ENCODE measurements at regions not wholly inside any gene's neighbourhood (a gene's known extent, or its start where the extent isn't known, plus 50 kb on each side); places are given as distances from the start of the nearest gene placed in this dataset.

DNA sequence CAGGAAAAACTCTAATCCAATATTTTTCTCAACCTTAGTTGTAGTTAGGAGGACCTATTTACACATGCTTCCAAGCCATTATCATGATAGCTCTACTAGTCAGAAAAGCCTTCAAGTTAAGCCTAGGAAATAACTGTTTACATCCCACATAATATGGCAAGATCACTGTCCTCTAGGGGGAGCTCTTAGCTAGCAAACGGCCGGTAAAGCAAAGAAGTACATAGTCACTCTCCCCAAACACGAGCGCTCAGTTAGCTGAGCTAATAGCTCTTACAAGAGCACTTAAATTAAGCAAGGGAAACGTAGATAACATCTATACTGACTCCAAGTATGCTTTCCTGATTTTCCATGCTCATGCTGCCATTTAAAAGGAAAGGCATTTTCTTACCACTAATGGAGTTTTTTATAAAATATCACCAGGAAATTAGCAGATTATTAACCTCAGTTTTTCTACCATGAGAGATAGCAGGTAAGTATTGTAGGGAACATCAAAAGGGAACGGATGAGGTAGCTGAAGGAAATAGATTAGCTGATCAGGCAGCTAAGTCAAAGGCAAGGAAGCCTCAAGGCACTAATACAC lies 100.6 kb upstream of the PABPC3 start:
- no peaks in the 10 kb centered on the region for H3K27me3 ChIP-seq (replicated peaks; ENCODE audit: insufficient read depth, low read depth, low read length, poor library complexity)
- ChIA-PET POLR2A (ENCODE audit: low non-redundant PET) (no interaction called here), CTCF (interaction anchor here (0.6 to 1.5 kb wide), 7 partner anchors 86 to 381 kb away, joined by 3 to 11 read pairs (median 4); no protein-coding TSS in a partner anchor)
- intact Hi-C loops (cut with micrococcal nuclease; ENCODE audit: unreplicated experiment) = no loop called here
- no peaks in the 10 kb centered on the region for H3K9me3 ChIP-seq (ENCODE audit: low read depth, low read length, poor library complexity, severe bottlenecking)
- DNase-seq (ENCODE audit: low spot score) = peak; percentile 92
- H3K4me1 ChIP-seq (ENCODE audit: insufficient read depth, low read length, poor library complexity, severe bottlenecking) = no peaks in the 10 kb centered on the region
- no TSS peak for BruUV-seq (replicated peaks)
- TF ChIP-seq, protein P1, sequence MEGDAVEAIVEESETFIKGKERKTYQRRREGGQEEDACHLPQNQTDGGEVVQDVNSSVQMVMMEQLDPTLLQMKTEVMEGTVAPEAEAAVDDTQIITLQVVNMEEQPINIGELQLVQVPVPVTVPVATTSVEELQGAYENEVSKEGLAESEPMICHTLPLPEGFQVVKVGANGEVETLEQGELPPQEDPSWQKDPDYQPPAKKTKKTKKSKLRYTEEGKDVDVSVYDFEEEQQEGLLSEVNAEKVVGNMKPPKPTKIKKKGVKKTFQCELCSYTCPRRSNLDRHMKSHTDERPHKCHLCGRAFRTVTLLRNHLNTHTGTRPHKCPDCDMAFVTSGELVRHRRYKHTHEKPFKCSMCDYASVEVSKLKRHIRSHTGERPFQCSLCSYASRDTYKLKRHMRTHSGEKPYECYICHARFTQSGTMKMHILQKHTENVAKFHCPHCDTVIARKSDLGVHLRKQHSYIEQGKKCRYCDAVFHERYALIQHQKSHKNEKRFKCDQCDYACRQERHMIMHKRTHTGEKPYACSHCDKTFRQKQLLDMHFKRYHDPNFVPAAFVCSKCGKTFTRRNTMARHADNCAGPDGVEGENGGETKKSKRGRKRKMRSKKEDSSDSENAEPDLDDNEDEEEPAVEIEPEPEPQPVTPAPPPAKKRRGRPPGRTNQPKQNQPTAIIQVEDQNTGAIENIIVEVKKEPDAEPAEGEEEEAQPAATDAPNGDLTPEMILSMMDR (conservative IDR thresholded peaks at IDR 0.05; ENCODE audit: low read depth, low read length) = peak; percentile 87
- TF ChIP-seq EZH2 (IDR thresholded peaks at IDR 0.05; ENCODE audit: borderline replicate concordance, low read depth, low read length, poor library complexity, severe bottlenecking) = no peak
- H3K4me3 ChIP-seq (ENCODE audit: low read depth, low read length, poor library complexity, severe bottlenecking) = no peak overlapping the region
- H3K27ac ChIP-seq (ENCODE audit: low read depth, low read length, poor library complexity, severe bottlenecking) = no peak overlapping the region
- no peaks in the 10 kb centered on the region for H3K36me3 ChIP-seq (ENCODE audit: insufficient read depth, low read length, poor library complexity, severe bottlenecking)

DNA sequence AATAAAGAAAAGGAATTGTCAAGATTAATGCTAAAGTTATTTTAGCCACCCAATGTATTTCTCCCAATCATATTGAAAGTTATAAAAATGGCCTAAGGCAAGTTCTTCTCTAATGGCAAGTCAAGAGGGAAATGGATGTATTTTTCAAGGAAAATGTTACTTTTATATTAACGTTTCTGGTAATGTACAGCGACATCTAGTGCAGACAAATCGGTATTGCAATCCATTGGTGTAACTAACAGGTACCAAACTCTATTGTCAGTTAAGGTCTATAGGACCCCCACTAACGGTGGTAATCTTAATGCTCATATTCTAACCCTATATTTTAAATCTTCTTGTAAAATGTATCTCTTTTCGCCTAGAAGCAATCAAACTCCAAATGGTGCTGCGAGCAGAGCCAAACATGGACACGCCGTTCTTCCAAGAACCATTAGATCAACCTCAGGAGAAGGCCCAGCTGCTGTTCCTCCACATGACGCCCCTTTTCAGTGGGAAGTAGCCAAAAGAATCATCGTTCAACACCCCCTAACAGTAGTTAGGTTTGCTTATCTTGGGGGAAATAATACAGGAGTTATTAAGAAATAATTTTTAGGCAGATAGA lies 98.5 kb upstream of the PABPC3 start:
- no peak overlapping the region for H3K27ac ChIP-seq (ENCODE audit: low read depth, low read length, poor library complexity, severe bottlenecking)
- CTCF ChIA-PET = no interaction called here
- H3K27me3 ChIP-seq (replicated peaks; ENCODE audit: insufficient read depth, low read depth, low read length, poor library complexity) = no peaks in the 10 kb centered on the region
- no peaks in the 10 kb centered on the region for H3K4me1 ChIP-seq (ENCODE audit: insufficient read depth, low read length, poor library complexity, severe bottlenecking)
- no peaks in the 10 kb centered on the region for H3K9me3 ChIP-seq (ENCODE audit: low read depth, low read length, poor library complexity, severe bottlenecking)
- TF ChIP-seq, protein P1 (conservative IDR thresholded peaks at IDR 0.05; ENCODE audit: low read depth, low read length) = peak; percentile 80
- no peak for TF ChIP-seq EZH2 (IDR thresholded peaks at IDR 0.05; ENCODE audit: borderline replicate concordance, low read depth, low read length, poor library complexity, severe bottlenecking)
- DNase-seq (ENCODE audit: low spot score) = peak; percentile 67
- intact Hi-C loops (cut with micrococcal nuclease; ENCODE audit: unreplicated experiment) = no loop called here
- H3K36me3 ChIP-seq (ENCODE audit: insufficient read depth, low read length, poor library complexity, severe bottlenecking) = no peaks in the 10 kb centered on the region
- no TSS peak for BruUV-seq (replicated peaks)
- POLR2A ChIA-PET (ENCODE audit: low non-redundant PET) = no interaction called here
- H3K4me3 ChIP-seq (ENCODE audit: low read depth, low read length, poor library complexity, severe bottlenecking) = no peak overlapping the region

DNA sequence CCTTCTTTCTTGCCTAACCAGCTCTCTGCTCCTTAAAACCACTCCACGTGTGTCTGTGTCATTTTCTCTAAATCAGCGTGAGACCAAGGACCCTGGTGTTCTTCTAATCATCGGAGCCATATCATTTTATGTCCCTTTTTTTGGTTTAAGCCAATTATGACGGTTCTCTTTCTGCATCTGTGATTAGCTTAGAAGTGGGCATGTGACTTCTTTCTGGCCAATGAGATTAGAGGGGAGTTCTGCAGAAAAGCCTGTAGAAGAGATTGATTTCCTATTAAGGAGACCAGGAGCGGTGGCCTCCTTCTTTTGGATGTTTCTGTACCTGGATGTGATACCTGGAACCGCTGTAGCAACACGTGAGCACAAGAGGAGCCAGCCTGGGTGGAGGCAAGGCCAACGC lies 97.5 kb upstream of the PABPC3 start:
- Histone ChIP-seq H3K4me3 (ENCODE audit: low read depth, low read length, poor library complexity, severe bottlenecking) (no peak overlapping the region), H3K27me3 (replicated peaks; ENCODE audit: insufficient read depth, low read depth, low read length, poor library complexity) (no peaks in the 10 kb centered on the region), H3K9me3 (ENCODE audit: low read depth, low read length, poor library complexity, severe bottlenecking) (no peaks in the 10 kb centered on the region), H3K4me1 (ENCODE audit: insufficient read depth, low read length, poor library complexity, severe bottlenecking) (no peaks in the 10 kb centered on the region), H3K27ac (ENCODE audit: low read depth, low read length, poor library complexity, severe bottlenecking) (no peak overlapping the region), H3K36me3 (ENCODE audit: insufficient read depth, low read length, poor library complexity, severe bottlenecking) (no peaks in the 10 kb centered on the region)
- ChIA-PET CTCF (no interaction called here), POLR2A (ENCODE audit: low non-redundant PET) (no interaction called here)
- TF ChIP-seq, protein P1 (conservative IDR thresholded peaks at IDR 0.05; ENCODE audit: low read depth, low read length) = no peak
- no peak for TF ChIP-seq EZH2 (IDR thresholded peaks at IDR 0.05; ENCODE audit: borderline replicate concordance, low read depth, low read length, poor library complexity, severe bottlenecking)
- BruUV-seq (replicated peaks) = no TSS peak
- intact Hi-C loops (cut with micrococcal nuclease; ENCODE audit: unreplicated experiment) = no loop called here
- DNase-seq (ENCODE audit: low spot score) = no peak
